ENCODE measurements at regions not wholly inside any gene's neighbourhood (a gene's known extent, or its start where the extent isn't known, plus 50 kb on each side); places are given as distances from the start of the nearest gene placed in this dataset.

DNA sequence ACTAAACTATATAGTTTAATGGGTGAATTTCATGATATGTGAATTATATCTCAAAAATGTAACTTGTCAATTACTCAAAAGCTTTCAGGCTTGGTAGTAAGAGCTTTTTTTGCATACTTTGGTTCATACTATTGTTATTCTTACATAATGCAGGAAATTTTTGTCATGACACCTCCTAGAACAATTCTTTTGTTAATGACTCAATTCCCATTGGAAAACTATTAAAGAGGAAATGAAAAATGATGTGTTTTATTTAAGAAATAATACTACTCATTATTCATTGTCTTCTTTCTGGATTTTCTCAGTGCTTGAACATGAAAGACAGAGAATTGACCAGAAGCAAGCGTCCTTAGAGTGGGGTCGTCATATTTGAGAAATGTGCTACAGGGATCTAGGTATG, 196.4 kb upstream of the KCNJ16 start:
- no peak for DNase-seq (ENCODE audit: extremely low read depth in 1 of 2, low read depth in 1 of 2)

DNA sequence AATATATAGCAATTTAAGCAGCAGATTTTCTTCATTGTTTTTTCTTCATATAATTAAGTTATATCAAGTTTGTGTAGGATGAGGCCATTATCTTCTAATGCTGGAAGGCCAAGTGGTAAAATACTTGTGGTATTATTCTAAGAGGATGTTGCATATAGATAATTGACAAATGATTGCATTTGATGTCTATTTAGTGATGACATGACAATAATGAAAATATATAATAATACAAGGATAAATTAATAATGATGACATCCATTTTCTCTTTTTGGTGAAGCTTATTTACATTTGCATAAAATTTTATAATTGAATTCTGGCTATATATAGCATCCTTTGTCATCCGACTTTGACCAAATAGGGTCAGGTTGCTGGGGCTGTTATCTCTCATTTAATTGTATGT, 195.4 kb upstream of the KCNJ16 start:
- no peak for DNase-seq (ENCODE audit: extremely low read depth in 1 of 2, low read depth in 1 of 2)

DNA sequence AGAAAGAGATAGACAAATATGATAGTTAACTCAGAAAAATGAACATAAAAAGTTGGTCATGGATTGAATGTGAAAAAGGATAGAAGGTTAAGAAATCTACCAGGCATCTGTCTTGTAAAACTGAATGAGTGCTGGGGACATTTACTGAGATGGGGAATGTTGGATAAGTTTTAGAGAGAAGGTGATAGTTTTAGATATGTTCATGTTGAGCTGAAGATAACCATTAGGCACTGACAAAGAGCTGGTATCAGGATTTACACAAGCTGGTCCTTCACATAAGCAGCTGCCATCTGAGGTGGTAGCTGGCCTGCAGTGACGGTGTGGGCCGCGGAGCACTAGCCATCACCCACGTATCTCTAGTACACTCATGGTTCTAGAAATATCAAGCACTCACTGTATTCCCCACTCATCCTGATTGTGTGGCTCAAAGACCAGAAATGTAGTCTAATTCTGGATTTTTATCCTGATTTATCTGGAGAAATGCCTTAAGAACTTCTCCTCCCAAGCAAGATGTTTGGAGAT, 194.4 kb upstream of the KCNJ16 start:
- DNase-seq (ENCODE audit: extremely low read depth in 1 of 2, low read depth in 1 of 2), result no peak

DNA sequence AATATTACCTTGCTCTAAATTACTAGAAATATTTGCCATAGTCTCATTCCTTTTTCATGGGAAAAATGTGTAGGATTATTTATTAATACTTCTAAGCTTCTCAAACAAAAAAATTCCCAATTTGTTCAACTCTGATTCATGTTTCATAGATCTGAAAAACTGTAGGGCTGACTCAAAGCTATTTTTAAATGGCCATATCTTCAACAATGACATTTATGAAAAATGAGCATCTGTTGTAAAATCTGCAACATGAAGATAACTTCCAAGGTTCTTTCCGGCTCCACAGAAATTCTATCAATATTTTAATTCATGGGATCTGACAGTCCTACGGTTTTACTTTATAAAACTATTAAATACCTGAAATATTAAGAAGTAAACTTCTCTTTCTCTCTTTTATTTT, 192.7 kb upstream of the KCNJ16 start:
- DNase-seq (ENCODE audit: extremely low read depth in 1 of 2, low read depth in 1 of 2), result no peak

DNA sequence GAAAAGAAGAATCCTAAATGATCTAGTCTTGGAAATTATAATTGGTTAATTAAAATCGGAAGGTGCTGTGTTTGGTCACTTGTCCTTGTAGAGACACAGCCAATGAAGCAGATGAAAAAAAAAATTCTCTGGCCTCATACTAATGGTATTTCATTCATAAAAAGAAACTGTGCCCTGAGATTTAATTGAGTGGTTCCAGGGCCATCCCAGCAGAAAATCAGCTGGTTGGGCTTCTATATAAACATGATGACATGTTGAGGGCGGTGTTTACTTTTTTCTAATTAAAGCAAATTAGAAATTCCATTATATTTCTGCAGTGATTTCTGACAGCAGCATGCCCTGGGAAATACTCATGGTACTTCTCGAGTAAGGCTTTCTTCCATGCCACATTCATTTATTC, 191.9 kb upstream of the KCNJ16 start:
- no peak for DNase-seq (ENCODE audit: extremely low read depth in 1 of 2, low read depth in 1 of 2)

DNA sequence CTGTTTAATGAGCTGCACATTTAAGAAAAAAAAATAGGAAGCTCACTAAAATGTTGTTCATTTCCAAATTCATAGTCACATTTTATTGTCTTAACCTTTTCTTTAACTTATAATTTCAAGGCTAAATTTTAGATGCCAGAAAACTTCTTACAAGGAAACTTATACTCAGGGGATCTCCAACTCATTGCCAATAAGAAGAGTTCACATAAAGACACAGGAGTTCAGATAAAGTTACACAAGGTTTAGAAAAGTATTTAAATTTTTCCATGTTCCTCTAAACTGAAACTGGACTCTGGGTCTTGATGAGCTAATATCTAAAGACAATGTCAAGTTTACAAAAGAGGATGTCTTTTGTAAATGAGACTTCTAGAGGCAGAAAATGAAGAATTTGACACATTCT, 190.7 kb upstream of the KCNJ16 start:
- DNase-seq (ENCODE audit: extremely low read depth in 1 of 2, low read depth in 1 of 2), result no peak

DNA sequence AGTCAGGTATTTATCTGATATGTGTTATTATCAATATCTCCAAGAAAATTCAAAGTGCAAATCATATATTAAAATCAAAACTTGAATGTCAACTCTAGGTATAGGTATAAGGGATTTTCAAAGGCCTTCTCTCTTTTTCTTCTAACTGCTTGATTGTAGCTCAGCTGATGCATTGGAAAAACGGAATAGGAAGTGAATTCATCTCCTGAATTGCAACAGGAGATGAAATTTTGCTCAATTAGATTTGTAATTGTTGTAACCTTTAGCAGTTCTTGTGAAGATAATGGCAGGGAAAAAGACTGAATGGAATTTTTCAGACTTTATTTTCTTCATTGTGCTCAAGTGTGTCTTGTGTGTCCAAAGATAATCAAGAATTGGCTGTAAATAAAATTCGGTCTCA, 190.2 kb upstream of the KCNJ16 start:
- DNase-seq (ENCODE audit: extremely low read depth in 1 of 2, low read depth in 1 of 2), result no peak

DNA sequence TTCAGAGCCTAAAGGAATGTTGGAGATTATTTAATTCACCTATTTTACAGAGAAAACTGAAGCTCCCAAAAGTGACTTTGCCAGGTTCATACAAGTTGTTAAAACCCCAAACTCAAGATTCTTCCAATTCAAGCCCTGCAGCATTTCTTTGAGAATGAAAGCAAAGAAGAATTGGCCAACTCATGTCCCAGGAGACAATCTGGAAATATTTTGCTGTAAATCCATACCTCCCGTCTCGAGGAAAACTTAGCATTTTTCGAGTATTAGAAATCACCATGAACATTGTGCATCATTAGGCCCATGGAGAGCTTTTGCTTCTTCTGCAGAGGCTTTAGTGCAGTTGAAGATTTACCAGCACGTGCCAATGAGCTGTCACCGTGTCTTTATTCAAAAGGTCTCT, 176.4 kb upstream of the KCNJ16 start:
- DNase-seq (ENCODE audit: extremely low read depth in 1 of 2, low read depth in 1 of 2), result no peak

DNA sequence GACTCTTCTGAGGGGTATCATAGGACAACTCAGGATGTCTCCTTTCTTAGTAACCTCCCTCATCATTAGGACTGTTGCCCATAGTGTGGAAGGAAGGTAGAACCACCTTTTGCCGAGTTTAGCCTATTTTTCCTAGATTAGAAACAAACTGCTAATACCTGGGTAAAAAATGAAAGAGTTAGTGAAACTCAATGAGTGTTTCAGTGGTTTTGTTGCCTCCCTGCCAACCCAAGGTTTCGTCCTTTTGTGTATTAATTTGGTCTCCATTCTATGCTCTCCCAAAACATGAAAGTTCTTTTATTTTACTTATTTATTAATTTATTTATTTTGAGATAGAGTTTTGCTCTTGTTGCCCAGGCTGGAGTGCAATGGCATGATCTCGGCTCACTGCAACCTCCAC, 174.9 kb upstream of the KCNJ16 start:
- no peak for DNase-seq (ENCODE audit: extremely low read depth in 1 of 2, low read depth in 1 of 2)

DNA sequence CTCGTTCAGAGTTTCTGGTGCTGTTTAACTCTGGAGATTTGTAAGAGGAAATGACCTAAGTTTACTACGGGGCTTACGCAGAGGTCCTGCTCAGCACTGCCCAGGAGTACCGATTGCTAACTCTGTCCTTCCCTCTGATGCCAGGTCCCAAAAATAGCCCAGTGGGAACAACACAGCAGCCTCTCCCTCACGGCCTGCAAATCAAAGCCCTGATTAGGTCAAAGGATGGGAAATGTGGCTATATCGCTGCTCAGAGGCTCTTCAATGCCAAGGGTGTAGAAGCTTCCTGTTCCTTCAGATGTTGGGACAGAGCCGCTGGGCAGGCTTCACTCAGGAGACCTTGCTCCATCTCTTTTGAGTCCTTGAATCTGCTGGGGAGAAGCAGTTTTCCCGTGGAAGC, 174.2 kb upstream of the KCNJ16 start:
- DNase-seq (ENCODE audit: extremely low read depth in 1 of 2, low read depth in 1 of 2), result no peak

DNA sequence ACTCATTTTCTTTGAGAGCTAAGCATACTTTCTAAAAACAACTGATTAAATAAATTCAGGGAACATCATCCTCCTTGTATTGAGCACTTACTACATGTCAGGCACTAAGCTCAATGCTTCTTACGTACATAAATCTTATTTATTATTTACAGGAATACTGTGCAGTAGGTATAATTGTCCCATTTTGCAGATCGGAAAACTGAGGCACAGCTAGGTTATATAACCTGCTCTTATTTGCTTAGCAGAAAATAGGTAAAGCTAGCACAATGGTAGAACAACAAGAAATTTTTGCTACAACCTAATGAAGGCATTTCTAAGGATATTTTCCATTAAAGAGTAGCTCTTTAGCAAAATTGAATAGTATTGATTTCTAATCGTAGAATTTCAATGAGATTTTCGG, 168.7 kb upstream of the KCNJ16 start:
- DNase-seq (ENCODE audit: extremely low read depth in 1 of 2, low read depth in 1 of 2), result no peak

DNA sequence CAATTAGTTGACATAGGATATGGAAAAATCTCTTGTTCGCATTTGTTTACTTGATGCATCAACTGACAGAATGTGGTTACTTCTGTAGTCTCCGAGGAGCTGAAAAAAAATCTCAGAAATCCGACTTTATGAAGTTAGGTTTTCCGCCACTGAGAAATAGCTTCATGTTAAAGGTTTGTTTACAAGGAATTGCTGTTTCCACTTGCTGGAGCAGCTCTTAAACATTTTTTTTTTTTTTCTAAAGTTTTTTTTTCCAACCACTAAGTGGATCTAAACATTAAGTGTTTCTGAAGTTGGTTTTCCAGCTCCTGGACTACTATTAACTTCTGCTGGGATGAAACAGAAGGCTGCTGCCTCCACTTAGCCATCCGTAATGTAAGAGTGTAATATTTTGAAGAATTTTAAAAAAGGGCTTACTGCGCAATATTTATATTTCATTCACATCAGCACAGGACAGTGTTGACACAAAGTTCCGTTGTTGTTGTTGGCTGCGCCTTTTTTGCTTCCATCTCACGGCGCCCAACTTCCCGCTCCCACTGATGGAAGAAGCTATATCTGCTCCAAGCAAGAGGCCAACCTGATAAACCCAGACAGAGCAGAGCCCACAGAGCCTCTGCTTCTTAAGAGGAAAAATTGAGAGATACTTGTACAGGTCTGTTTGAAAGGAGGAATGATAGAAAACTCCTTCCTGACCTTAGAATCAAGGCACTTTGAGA, 167.7 kb upstream of the KCNJ16 start:
- no peak for DNase-seq (ENCODE audit: extremely low read depth in 1 of 2, low read depth in 1 of 2)

DNA sequence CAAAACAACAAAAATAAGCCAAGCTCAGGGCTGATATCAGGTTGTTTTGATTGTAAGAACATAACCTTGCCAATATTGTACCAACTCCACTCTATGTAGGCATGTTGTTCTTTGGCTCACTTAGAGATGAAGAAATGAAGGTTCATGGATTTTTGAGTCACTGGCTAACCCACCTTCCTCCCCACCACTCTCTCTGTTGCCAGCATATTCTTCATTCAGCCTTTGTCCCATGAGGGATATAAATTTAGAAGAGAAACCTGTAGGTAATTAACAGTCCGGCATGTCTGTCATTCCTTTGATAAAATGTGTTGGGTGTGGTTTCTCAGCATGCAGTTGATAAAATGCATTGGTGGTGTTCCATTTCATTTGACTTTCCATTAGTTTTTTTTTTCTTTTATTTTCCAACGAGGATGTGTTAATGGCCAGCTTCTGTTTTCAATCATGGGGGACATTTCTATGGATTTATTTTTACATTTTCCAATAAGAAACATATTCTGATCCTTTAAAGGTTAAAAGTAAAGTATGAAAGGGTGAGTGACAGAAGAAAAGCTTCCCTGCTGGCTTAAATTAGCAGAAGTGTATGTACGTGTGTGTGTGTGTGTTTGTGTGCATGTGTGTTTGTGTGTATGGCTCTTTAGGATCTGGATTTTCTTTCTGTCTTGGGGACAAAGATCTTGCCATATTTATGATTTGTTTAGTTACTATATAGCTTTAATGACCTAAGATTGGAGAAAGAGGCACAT, 166.2 kb upstream of the KCNJ16 start:
- no peak for DNase-seq (ENCODE audit: extremely low read depth in 1 of 2, low read depth in 1 of 2)

DNA sequence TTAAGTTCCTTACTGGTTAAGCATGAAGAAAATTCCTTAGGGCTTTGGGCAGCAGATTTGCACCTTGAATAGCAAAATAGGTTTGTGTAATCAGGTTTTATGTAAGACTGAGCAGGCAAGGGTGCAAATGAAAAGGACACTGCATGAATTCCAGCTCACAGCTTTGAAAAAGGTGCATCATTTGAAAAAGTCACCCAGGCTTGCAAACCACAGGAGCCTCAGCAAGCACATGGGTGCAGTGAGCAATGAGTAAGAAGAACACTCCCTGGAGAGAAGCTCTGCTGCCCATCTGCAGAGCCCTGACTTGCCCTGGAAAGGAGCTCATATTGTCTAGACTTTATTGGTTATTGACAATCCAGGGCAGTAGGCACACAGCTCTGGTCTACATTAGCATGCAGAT, 165.6 kb upstream of the KCNJ16 start:
- DNase-seq (ENCODE audit: extremely low read depth in 1 of 2, low read depth in 1 of 2), result no peak

DNA sequence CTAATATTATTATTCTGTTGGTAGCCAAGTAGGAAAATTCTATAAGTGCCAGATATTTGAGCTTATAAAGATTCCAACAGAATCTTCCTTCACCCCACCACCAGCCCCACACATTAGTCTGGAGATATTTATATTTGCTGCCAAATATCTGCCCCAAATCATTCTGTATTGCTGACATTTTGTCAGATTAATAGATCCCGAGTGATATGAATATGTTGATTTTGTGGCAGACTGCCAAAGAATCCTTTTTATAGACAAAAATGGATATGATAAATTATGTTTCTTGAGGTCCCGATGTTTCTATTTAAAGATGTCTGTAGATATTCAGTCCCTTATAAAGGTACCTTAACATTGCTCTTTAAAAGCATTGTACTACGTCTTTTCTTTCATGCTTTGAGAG, 162.2 kb upstream of the KCNJ16 start:
- no peak for DNase-seq (ENCODE audit: extremely low read depth in 1 of 2, low read depth in 1 of 2)

DNA sequence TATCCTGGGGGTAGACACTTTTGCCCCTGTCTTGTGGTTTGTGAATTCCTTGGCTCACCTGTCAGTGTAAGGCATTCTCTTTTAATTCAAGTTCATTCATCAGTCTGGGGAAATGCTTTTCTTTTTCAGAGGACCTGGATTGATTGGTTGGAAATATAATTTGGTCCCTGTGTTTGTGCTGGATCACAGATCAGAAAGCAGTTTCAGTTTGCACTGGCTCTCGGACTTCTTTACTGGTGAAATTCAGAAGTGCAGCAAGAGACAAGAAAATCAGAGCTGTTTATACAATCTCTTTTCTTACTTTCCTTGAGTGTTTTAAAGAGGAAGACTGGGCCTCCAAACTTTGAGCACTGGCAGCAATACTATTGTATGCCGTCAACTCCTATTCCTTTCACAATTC, 161.8 kb upstream of the KCNJ16 start:
- no peak for DNase-seq (ENCODE audit: extremely low read depth in 1 of 2, low read depth in 1 of 2)

DNA sequence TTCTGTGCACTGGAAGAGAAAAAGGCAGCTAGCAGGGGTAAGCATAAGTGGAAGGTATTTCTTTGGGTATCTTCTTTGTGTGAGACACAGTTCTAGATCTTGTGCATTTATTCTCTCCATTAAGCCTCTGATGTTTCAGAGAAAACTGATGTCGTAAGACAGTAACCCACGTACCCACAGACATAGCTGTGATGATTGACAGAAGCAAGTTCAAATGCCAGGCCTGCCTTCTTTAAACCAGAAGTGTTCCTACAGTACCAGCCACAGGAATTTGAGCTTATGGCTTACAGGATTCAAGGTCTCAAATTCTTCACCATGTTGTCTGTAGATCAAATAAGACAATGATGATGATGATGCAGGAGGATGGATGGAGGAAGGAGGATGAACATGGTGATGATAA, 161.4 kb upstream of the KCNJ16 start:
- DNase-seq (ENCODE audit: extremely low read depth in 1 of 2, low read depth in 1 of 2), result no peak

DNA sequence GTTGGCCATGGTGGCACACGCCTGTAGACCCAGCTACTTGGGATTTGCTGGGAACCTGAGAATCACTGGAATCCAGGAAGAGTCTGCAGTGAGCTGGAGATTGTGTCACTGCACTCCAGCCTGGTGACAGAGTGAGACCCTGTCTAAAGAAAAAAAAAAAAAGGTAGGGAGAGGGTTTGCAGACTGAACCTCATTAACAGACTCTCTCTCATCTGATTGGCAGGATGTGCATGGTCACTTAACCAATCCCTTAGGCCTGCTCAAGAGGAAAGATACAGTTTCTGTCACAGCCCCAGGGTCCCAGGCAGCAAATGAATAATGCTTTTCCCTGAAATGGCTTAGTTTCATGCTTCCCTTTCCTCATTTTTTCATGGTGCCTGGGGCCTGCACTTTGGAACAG, 160.5 kb upstream of the KCNJ16 start:
- no peak for DNase-seq (ENCODE audit: extremely low read depth in 1 of 2, low read depth in 1 of 2)

DNA sequence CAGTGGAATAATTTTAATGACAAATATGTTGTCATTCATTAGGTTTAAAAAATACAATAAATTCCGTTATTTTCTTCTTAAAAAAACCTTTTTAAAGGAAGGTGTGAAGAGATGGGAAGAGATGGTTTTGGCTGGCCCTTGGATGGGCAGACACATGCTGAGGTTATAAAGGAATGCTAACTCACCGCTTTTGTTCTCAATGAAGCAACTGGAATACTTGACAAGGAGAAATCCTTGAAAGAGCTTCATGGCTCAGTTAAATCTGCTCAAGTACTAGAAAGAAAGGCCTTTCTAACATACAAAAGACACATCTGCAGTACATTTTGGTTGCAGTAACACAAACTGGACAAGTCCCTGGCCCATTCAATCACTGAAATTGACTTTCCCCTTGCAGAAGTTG, 158.3 kb upstream of the KCNJ16 start:
- no peak for DNase-seq (ENCODE audit: extremely low read depth in 1 of 2, low read depth in 1 of 2)

DNA sequence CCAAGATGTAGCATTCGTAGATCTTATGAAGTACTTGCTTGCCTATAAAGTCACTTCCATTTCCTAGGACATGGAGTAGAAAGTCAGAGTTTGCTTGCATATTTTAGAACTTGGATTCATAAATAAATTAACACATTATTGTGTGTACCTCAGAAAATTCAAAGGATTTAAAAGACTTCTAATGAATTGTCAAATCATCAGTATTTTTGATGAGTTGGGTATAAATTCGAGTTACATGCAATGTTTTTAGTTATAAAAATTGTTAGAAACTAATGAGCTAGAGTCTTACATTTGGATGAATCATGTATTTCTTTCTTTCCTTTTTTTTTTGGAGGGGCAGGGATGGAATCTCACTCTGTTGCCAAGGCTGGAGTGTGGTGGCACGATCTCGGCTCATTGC, 156.9 kb upstream of the KCNJ16 start:
- no peak for DNase-seq (ENCODE audit: extremely low read depth in 1 of 2, low read depth in 1 of 2)

DNA sequence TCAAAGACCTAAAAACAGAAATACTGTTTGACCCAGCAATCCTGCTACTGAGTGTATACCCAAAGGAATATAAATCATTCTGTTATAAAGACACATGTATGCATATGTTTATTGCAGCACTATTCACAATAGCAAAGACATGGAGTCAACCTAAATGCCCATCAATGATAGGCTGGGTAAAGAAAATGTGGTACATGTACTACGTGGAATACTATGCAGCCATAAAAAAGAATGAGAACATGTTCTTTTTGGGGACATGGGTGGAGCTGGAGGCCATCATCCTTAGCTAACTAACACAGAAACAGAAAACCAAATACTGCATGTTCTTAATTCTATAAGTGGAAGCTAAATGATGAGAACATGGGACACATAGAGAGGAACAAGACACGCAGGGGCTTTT, 155.2 kb upstream of the KCNJ16 start:
- DNase-seq (ENCODE audit: extremely low read depth in 1 of 2, low read depth in 1 of 2), result no peak

DNA sequence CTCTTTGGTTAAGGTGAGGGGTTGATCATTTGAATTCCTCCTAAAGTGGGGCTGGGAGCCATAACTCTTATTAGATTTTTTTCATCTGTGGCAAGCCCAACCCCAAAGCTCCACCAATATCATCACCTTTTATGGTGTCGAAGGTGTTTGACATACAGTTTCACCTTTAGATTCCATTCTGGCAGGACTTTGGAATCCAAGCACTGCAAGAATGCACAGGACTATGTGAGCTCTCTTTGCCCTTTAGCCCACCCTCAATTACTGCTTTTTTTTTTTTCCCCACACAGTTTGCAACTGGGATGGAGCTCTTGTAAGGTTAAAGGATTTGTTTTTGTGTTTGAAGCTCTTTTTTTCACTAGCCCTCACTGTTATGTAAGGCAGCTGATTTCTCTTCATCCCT, 154.0 kb upstream of the KCNJ16 start:
- DNase-seq (ENCODE audit: extremely low read depth in 1 of 2, low read depth in 1 of 2), result no peak

DNA sequence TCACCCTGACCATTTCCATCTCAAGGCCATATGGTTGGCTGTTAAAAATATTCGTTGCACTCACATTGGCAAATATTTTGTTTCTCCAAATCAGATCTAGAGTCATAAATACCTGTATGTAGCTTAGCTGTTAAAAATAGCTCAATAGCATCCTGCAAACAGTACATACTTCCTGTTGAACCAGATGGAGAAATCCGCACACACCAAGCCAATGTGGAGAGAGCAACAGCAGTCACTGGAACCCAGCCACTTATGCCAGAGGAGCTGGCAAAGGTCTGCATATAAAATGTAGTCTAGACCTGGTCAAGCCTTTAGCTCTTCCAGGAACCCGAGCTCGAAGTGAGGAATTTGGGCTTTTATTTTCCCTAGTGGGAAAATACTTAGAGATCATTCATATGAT, 146.4 kb upstream of the KCNJ16 start:
- no peak for DNase-seq (ENCODE audit: extremely low read depth in 1 of 2, low read depth in 1 of 2)

Measured in activated CD8-positive, alpha-beta memory T cell treated with anti-CD3 and anti-CD28 coated beads for 1 hour (primary cell).